K562 (cell line): ENCODE measurements at regions not wholly inside any gene's neighbourhood (a gene's known extent, or its start where the extent isn't known, plus 50 kb on each side); places are given as distances from the start of the nearest gene placed in this dataset.

Source experiments
- ATAC-seq: fragments of 200-7000 bp; cut with Tn5 transposase; 3 replicates; pipeline ENCODE4 v1.9.1; 2020; ENCODE audit warnings: moderate library complexity
- BruUV-seq: library from RNA; stranded (reverse); fragments of 400-500 nt; replicated peaks from 2 replicates; lab custom pipeline; 2021; lab: Mats Ljungman, UMichigan
- CTCF ChIA-PET: fragments of 300-600 bp; formaldehyde crosslinking; extraction: SDS; loops from one replicate; lab custom pipeline; 2021; ENCODE audit warnings: low intra/inter-chr PET ratio; lab: Yijun Ruan, JAX
- POLR2A ChIA-PET: fragments of 300-600, 350-650 bp; sonication (Branson Sonifier 250); formaldehyde crosslinking; extraction: SDS; loops from one replicate; lab custom pipeline; 2021; ENCODE audit warnings: antibody characterized with exemption, inconsistent platforms; lab: Yijun Ruan, JAX
- DNase-seq, 4 experiments: peaks; one replicate each; pipeline versions ENCODE4 v3.0.0 to v3.0.0-alpha.2; 2011 to 2018; ENCODE audit warnings: low spot score in 3 of 4, mixed read lengths in 3 of 4; ENCODE audit errors: extremely low read depth in 1 of 4
- FAIRE-seq: peaks from 2 replicates; lab custom pipeline; 2011; peaks lifted over from hg19 to GRCh38; lab: Jason Lieb, UNC
- H2AFZ ChIP-seq: 2 replicates; pipeline ENCODE4 v1.6.0; 2011; ENCODE audit warnings: low read depth, low read length, control low read depth, inconsistent platforms
- H3K27ac ChIP-seq: fragments of 200-600 bp; 3 replicates; pipeline ENCODE4 v1.8.0; 2011; ENCODE audit warnings: low read depth, mild to moderate bottlenecking, control low read depth, inconsistent platforms, low read length, moderate library complexity, mixed read lengths; ENCODE audit errors: extremely low read depth
- H3K27me3 ChIP-seq, 2 experiments: fragments of 300-600 bp in 1 of 2; 2 replicates in 1 of 2; 3 replicates in 1 of 2; pipeline versions ENCODE4 v1.6.0 to v1.8.0; 2011; ENCODE audit warnings: inconsistent platforms in 2 of 2, low read length in 2 of 2, mild to moderate bottlenecking in 1 of 2, mixed read lengths in 1 of 2, moderate library complexity in 1 of 2; ENCODE audit not compliant: control insufficient read depth in 2 of 2, insufficient read depth in 2 of 2
- H3K36me3 ChIP-seq: fragments of 300-600 bp; 3 replicates; pipeline ENCODE4 v1.8.0; 2011; ENCODE audit warnings: mild to moderate bottlenecking, low read length, inconsistent platforms; ENCODE audit not compliant: control insufficient read depth, insufficient read depth
- H3K4me1 ChIP-seq, 2 experiments: fragments of 200-600 bp in 1 of 2; replicated peaks in 1 of 2; 2 replicates in 1 of 2; 3 replicates in 1 of 2; pipeline versions ENCODE4 v1.5.1 to v1.8.0; 2011; ENCODE audit warnings: inconsistent platforms in 2 of 2, low read length in 2 of 2, mild to moderate bottlenecking in 1 of 2, mixed read lengths in 1 of 2, moderate library complexity in 1 of 2; ENCODE audit not compliant: control insufficient read depth in 2 of 2, insufficient read depth in 2 of 2
- H3K4me2 ChIP-seq: 2 replicates; pipeline ENCODE4 v1.6.1; 2011; ENCODE audit warnings: low read length, control low read depth, inconsistent platforms, mixed read lengths; ENCODE audit not compliant: insufficient read depth
- H3K4me3 ChIP-seq: fragments of 200-600 bp; sonication (generic), shearing (Covaris generic); 2 replicates; pipeline ENCODE4 v1.5.1; 2016; ENCODE audit warnings: control low read depth, inconsistent platforms
- H3K79me2 ChIP-seq: fragments of 200-600 bp; 3 replicates; pipeline ENCODE4 v1.8.0; 2011; ENCODE audit warnings: low read length, inconsistent platforms; ENCODE audit not compliant: control insufficient read depth, insufficient read depth
- H3K9ac ChIP-seq, 2 experiments: 2 replicates each; pipeline versions ENCODE4 v1.6.0 to v1.6.1; 2011; ENCODE audit warnings: low read depth in 2 of 2, low read length in 2 of 2, control low read depth in 1 of 2, inconsistent platforms in 1 of 2, mild to moderate bottlenecking in 1 of 2, mixed read lengths in 1 of 2; ENCODE audit not compliant: insufficient read depth in 1 of 2
- H3K9me1 ChIP-seq: one replicate; pipeline ENCODE4 v1.6.0; 2011; ENCODE audit warnings: inconsistent platforms, mild to moderate bottlenecking, low read length, moderate library complexity; ENCODE audit not compliant: control insufficient read depth, insufficient read depth
- H3K9me3 ChIP-seq: replicated peaks from 2 replicates; pipeline ENCODE4 v1.5.1; 2011; ENCODE audit warnings: low read depth, low read length, inconsistent platforms; ENCODE audit not compliant: control insufficient read depth, insufficient read depth
- H4K20me1 ChIP-seq: replicated peaks from 2 replicates; pipeline ENCODE4 v1.6.1; 2011; ENCODE audit warnings: low read length, inconsistent platforms, mixed read lengths; ENCODE audit not compliant: control insufficient read depth, insufficient read depth
- ARID1B ChIP-seq: fragments of 450-650 bp; IDR thresholded peaks from 2 replicates; pipeline ENCODE4 v1.6.1; 2016; ENCODE audit warnings: antibody characterized with exemption, mild to moderate bottlenecking, inconsistent platforms
- BRD9 ChIP-seq: fragments of 450-650 bp; IDR thresholded peaks from 2 replicates; pipeline ENCODE4 v1.6.1; 2018; ENCODE audit warnings: low read depth; ENCODE audit not compliant: partially characterized antibody
- GTF3C2 ChIP-seq: IDR thresholded peaks from 3 replicates; pipeline ENCODE4 v1.6.1; 2011; ENCODE audit warnings: borderline replicate concordance, mild to moderate bottlenecking, moderate library complexity; ENCODE audit not compliant: insufficient read length; ENCODE audit errors: extremely low read depth
- KDM4B ChIP-seq, 2 experiments: fragments of 450-650 bp in 1 of 2; sonication (generic) in 1 of 2; IDR thresholded peaks; 2 replicates each; pipeline ENCODE4 v1.6.1; 2016 to 2017; ENCODE audit warnings: borderline replicate concordance in 2 of 2, antibody characterized with exemption in 1 of 2, low read depth in 1 of 2, mild to moderate bottlenecking in 1 of 2
- POLR2B ChIP-seq: fragments of 450-650 bp; IDR thresholded peaks from 2 replicates; pipeline ENCODE4 v1.6.1; 2018; ENCODE audit warnings: low read depth; ENCODE audit not compliant: partially characterized antibody
- RHOXF2B ChIP-seq: fragments of 250-450 bp; sonication (Bioruptor Pico); conservative IDR thresholded peaks from 2 replicates; pipeline ENCODE4 v1.5.1; 2021
- ZNF212 ChIP-seq: fragments of 450-650 bp; formaldehyde crosslinking; IDR thresholded peaks from 2 replicates; pipeline ENCODE4 v1.4.0; 2020; ENCODE audit warnings: mild to moderate bottlenecking
- WGBS: fragments of 100-300 bp; shearing (Covaris generic); methylation state at CpG from one replicate; pipeline ENCODE4 v1.1.6; 2016; ENCODE audit warnings: low coverage, mixed read lengths; ENCODE audit not compliant: insufficient coverage; ENCODE audit errors: missing lambda C conversion rate; 5-methylcytosine and 5-hydroxymethylcytosine counted together
- in situ Hi-C: fragments of 300-500 bp; cut with MboI; formaldehyde crosslinking; loops from 4 replicates; pipeline ENCODE4 v1.15.0; 2018; ENCODE audit warnings: inconsistent platforms, mixed read lengths
- intact Hi-C: fragments of 100-400 bp; cut with micrococcal nuclease; formaldehyde crosslinking; loops from 2 replicates; pipeline ENCODE4 v1.14.2; 2022

- Histone ChIP-seq H3K9me1 (no peaks in the 10 kb centered on the region), H3K27ac (no peak overlapping the region), H3K4me3 (no peak overlapping the region), H4K20me1 (no peaks in the 10 kb centered on the region)
- intact Hi-C loops, result no loop called here
- POLR2A ChIA-PET, result no interaction called here
- TF ChIP-seq POLR2B, result no peak
- TF ChIP-seq, all 486 proteins: peak for 0
- no peak for FAIRE-seq
- H3K79me2 ChIP-seq, result no peaks in the 10 kb centered on the region
- no peak for DNase-seq
- no peak overlapping the region for H2AFZ ChIP-seq
- no peak for ATAC-seq
- H3K9ac ChIP-seq, result no peak overlapping the region
- H3K36me3 ChIP-seq, result no peaks in the 10 kb centered on the region
- H3K4me1 ChIP-seq, result no peaks in the 10 kb centered on the region
- no CpG with 5 or more reads among the region's 2 CpGs for WGBS
- BruUV-seq, result no TSS peak
- 0 out of 2 replicates have a peak, but pooled peaks cover 2% of the 10 kb centered on the region for H3K9me3 ChIP-seq
- H3K27me3 ChIP-seq, result peaks cover 0 to 10% of the 10 kb centered on the region in 2 experiments; a peak in 3 of 5 replicates
- in situ Hi-C loops, result no loop called here
- no peak overlapping the region for H3K4me2 ChIP-seq
- CTCF ChIA-PET, result no interaction called here
These were observed 330.0 kb downstream of the DRD1 start for GRCh38 chr5:175113947-175114346.

GRCh38 chr5:175109058-175109755 is 334.8 kb downstream of the DRD1 start:
- Histone ChIP-seq H3K36me3 (no peaks in the 10 kb centered on the region), H3K27ac (no peak overlapping the region), H3K27me3 (0 out of 5 replicates have a peak, but pooled peaks cover 0 to 4% of the 10 kb centered on the region in 2 experiments), H3K9me3 (0 out of 2 replicates have a peak, but pooled peaks cover 2% of the 10 kb centered on the region), H4K20me1 (no peaks in the 10 kb centered on the region), H3K4me3 (no peak overlapping the region), H3K4me2 (no peak overlapping the region), H3K9ac (no peak overlapping the region), H3K4me1 (no peaks in the 10 kb centered on the region), H3K9me1 (no peaks in the 10 kb centered on the region), H2AFZ (no peak overlapping the region), H3K79me2 (no peaks in the 10 kb centered on the region; the same call in 2 of the 3 replicates)
- FAIRE-seq, result no peak
- POLR2A ChIA-PET, result no interaction called here
- BruUV-seq, result no TSS peak
- intact Hi-C loops (no loop called here), in situ Hi-C loops (no loop called here)
- ATAC-seq, result no peak
- CTCF ChIA-PET, result no interaction called here
- no peak for DNase-seq
- 0% methylated on average over 4 of the region's 4 CpGs for WGBS
- TF ChIP-seq ARID1B (no peak), RHOXF2B (CRISPR knock-in tag) (no peak), BRD9 (no peak), GTF3C2 (no peak), KDM4B (IDR thresholded peaks at IDR 0.05; ENCODE audit: borderline replicate concordance in 2 of 2, low read depth in 1 of 2) (no peak), ZNF212 (no peak)
